ENCODE measurements at regions not wholly inside any gene's neighbourhood (a gene's known extent, or its start where the extent isn't known, plus 50 kb on each side); places are given as distances from the start of the nearest gene placed in this dataset.
"Not testable (repeated sequence)": the region's sequence is repeated elsewhere in the genome, so short reads cannot be mapped to it uniquely, and the experiment has no call there.

DNA sequence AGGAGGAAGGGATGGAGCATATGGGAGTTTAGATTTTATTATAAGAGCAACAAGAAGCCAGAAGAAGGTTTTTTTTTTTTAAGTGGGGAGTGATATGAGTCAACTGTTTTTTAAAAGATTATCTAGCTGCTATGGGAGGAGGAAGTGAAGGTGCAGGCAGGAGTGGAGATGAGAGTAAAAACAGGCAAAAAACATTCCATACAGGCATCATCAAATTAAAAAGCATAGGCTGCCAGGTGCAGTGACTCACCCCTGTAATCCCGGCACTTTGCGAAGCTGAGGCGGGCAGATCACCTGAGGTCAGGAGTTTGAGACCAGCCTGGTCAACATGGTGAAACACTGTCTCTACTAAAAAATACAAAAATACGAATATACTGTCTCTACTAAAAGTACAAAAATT is 368.4 kb upstream of the MTNR1B start:
- DNase-seq (ENCODE audit: low spot score): no peak
- TF ChIP-seq, protein P1, sequence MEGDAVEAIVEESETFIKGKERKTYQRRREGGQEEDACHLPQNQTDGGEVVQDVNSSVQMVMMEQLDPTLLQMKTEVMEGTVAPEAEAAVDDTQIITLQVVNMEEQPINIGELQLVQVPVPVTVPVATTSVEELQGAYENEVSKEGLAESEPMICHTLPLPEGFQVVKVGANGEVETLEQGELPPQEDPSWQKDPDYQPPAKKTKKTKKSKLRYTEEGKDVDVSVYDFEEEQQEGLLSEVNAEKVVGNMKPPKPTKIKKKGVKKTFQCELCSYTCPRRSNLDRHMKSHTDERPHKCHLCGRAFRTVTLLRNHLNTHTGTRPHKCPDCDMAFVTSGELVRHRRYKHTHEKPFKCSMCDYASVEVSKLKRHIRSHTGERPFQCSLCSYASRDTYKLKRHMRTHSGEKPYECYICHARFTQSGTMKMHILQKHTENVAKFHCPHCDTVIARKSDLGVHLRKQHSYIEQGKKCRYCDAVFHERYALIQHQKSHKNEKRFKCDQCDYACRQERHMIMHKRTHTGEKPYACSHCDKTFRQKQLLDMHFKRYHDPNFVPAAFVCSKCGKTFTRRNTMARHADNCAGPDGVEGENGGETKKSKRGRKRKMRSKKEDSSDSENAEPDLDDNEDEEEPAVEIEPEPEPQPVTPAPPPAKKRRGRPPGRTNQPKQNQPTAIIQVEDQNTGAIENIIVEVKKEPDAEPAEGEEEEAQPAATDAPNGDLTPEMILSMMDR (IDR thresholded peaks at IDR 0.05; ENCODE audit: extremely low read depth, missing control alignments): no peak

DNA sequence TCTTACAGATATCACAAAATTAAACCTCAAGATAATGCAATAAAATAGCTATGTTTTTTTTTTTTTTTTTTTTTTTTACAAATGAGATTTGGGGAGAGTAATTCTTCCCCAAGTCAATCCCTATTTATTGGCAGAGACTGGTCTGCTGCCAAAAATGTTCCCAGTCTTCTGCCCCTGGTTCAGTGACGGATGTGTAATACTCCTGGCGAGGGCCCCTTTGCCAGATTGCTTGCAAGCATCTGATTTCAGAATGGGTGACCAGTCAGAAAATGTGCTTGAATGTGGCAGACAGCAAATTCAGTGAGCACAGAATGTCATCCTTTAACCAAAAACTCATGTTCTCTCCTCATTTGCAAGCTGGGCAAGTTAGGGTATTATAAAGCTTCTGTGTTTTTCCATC is 363.8 kb upstream of the MTNR1B start:
- DNase-seq (ENCODE audit: low spot score): no peak
- TF ChIP-seq, protein P1 (IDR thresholded peaks at IDR 0.05; ENCODE audit: extremely low read depth, missing control alignments): no peak

DNA sequence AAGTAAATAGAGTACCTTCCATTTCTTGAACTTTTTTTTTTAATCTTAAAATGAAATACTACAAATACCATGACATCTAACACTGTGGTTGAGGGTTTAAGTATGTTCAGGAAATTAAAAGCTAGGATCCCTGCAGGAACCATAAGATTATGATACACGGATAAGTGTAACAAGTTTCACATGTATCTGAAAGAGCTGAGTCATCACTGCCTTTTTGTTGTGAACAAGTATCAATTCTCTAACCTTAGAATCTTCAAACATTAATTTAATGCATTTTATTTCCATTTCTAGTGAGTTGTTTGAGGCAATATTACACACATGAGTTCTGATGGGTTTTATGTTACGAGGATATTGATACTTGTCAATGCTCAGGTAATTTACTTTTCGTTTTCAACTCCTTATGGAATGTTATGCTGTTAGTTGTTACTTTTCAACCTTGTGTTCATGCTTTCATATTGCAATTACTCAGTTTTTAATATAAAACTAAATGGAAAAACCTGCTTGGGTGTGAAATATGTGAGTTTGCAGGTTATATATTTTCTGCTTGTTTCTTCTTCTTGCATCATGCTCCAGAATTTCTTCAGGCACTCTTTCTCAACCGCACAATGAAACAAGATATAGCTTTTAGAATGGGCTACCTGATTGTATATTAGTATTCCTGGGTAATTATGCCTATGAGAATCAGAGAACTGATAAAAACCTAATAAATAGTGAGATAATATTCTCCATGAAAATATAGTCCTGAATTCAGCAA is 361.3 kb upstream of the MTNR1B start:
- TF ChIP-seq, protein P1 (IDR thresholded peaks at IDR 0.05; ENCODE audit: extremely low read depth, missing control alignments): no peak
- DNase-seq (ENCODE audit: low spot score): no peak

DNA sequence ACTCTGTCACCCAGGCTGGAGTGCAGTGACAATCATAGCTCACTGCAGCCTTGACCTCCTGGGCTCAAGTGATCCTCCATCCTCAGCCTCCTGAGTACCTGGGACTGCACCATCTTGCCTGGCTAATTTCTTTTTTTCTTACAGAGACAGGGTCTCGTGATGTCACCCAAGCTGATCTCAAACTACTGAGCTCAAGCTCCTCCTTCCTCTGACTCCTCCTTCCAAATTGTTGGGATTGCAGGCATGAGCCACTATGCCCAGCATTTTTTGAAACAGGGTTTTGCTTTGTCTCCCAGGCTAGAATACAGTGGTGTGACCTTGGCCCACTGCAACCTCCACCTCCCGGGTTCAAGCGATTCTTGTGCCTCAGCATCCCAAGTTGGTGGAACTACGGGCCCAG is 358.3 kb upstream of the MTNR1B start:
- TF ChIP-seq, protein P1 (IDR thresholded peaks at IDR 0.05; ENCODE audit: extremely low read depth, missing control alignments): no peak
- DNase-seq (ENCODE audit: low spot score): no peak

DNA sequence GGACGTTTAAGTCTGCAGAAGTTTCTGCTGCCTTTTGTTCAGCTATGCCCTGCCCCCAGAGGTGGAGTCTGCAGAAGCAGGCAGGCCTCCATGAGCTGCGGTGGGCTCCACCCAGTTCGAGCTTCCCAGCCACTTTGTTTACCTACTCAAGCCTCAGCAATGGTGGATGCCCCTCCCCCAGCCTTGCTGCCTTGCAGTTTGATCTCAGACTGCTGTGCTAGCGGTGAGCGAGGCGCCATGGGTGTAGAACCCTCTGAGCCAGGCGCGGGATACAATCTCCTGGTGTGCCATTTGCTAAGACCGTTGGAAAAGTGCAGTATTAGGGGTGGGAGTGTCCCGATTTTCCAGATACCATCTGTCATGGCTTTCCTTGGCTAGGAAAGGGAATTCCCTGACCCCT is 351.4 kb upstream of the MTNR1B start:
- not testable (repeated sequence) for DNase-seq (ENCODE audit: low spot score)

DNA sequence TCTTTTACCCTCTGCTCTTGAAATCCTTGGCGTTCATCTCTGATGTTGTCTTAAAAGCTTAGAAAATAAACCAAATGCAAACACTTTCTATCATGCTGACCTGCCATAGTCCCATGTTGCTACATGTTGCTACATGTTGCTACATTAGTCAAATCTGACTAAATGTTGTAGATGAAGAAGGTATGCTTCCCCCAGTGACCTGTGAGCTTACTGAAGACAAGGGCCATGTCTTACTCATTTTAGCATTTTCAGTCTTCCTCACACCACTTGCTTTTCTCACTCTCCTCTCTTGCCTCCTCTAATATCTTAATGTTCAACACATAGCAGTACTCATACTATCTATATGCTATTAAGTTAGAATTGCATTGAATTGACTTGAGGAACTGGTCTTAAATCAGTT is 346.4 kb upstream of the MTNR1B start:
- TF ChIP-seq, protein P1 (IDR thresholded peaks at IDR 0.05; ENCODE audit: extremely low read depth, missing control alignments): no peak
- no peak for DNase-seq (ENCODE audit: low spot score)

DNA sequence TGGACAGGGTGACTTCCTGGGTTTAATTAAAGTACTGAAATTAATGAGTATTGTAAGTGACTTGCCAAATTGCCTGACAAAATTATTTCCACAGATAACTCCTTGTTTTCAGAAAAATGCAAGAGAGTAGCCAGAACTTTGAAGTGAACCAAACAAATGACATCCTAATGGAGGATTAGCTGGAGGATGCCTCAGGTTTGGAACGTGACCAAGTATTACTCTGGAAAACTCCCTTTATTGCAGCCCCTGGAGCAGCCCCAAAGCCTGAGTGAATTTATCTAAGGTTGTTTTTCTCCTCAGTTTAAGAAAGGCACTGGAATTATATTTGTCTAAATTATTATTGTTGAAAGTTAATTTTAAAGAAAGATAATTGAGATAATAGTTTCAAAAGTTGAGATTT is 343.6 kb upstream of the MTNR1B start:
- TF ChIP-seq, protein P1 (IDR thresholded peaks at IDR 0.05; ENCODE audit: extremely low read depth, missing control alignments): no peak
- DNase-seq (ENCODE audit: low spot score): no peak

DNA sequence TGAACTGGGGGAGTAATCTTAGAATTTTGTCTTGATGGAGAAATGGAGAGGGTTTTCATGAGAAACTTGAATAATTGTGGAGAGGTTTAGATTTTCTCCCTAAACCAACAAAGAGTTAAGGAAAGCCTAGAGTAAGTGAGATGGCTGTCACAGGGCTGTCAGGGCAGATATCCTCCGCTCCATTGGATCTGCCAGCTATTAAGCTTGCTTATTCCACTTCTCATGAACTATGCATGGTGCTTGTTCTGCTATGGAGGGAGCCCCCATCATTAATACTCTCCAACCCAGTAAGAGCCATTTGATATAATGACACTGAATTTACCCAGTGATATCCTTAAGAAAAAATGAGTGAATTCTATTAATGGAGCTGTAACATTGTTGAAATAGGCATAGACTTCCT is 342.8 kb upstream of the MTNR1B start:
- TF ChIP-seq, protein P1 (IDR thresholded peaks at IDR 0.05; ENCODE audit: extremely low read depth, missing control alignments): no peak
- no peak for DNase-seq (ENCODE audit: low spot score)
